Ascending aorta (tissue), 2 donors: ENCODE measurements at regions not wholly inside any gene's neighbourhood (a gene's known extent, or its start where the extent isn't known, plus 50 kb on each side); places are given as distances from the start of the nearest gene placed in this dataset.

Source experiments
- DNase-seq, 2 donors: peaks; one replicate each; pipeline ENCODE4 v3.0.0-alpha.2; 2019; ENCODE audit warnings: low spot score in 2 of 2
- H3K27ac ChIP-seq, 2 donors: fragments of 200-600 bp; sonication (generic); one replicate each; pipeline ENCODE4 v1.5.1; 2016 to 2017; ENCODE audit warnings: mild to moderate bottlenecking in 1 of 2
- H3K27me3 ChIP-seq: fragments of 200-600 bp; sonication (generic); one replicate; pipeline ENCODE4 v1.5.1; 2017
- H3K36me3 ChIP-seq, 2 donors: fragments of 200-600 bp; sonication (generic); one replicate each; pipeline ENCODE4 v1.5.1; 2016
- H3K4me1 ChIP-seq, 2 donors: fragments of 200-600 bp; sonication (generic); one replicate each; pipeline ENCODE4 v1.5.1; 2016 to 2017; ENCODE audit warnings: mild to moderate bottlenecking in 1 of 2
- H3K4me3 ChIP-seq, 2 donors: fragments of 200-600 bp; sonication (generic); one replicate each; pipeline ENCODE4 v1.5.1; 2016 to 2017; ENCODE audit warnings: mild to moderate bottlenecking in 1 of 2
- H3K9me3 ChIP-seq, 2 donors: fragments of 200-600 bp; sonication (generic); one replicate each; pipeline ENCODE4 v1.5.1; 2016
- intact Hi-C: fragments of 100-400 bp; cut with DNase I; formaldehyde crosslinking; loops from one replicate; pipeline ENCODE4 v1.15.1; 2023
- TF ChIP-seq, protein P1 (sequence below), 3 experiments: fragments of 200-600 bp in 2 of 3; fragments of 450-650 bp in 1 of 3; sonication (generic) in 2 of 3; IDR thresholded peaks; one replicate each; pipeline ENCODE4 v1.5.1; 2016 to 2019; ENCODE audit warnings: antibody characterized with exemption in 3 of 3, mild to moderate bottlenecking in 1 of 3, moderate library complexity in 1 of 3

DNA sequence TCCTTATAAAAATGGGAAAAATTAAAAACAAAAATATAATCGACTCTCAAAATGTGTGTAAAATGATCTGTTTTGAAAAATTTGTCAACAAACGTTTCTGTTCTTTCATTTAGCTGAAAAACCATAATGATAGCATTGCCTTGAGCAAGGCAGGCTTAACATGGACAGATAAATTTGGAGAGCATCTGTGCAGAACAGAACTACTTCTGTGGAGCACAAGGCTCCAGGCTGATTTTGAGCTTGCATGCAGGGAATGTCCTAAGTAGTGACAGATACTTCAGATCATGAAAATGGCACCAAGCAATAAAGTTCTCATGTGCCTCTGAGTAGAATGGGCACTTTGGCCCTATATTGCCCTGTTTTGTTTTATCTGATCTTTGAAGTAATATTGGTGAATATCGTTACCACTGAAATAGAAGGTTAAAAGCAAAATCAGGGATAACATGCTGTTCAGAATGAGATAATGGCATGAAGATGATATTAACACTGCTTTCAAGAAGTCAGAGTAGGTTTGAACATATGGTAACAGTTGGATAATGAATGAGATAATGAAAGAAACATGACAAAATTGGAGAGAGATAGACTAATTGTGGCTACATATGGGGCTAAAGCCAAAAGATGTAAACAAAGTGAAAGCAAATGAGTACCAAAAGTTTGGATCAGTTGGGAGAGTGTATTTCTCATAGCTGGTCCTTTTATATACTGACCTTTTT, 730.5 kb upstream of the CCDC179 start:
- TF ChIP-seq, protein P1, sequence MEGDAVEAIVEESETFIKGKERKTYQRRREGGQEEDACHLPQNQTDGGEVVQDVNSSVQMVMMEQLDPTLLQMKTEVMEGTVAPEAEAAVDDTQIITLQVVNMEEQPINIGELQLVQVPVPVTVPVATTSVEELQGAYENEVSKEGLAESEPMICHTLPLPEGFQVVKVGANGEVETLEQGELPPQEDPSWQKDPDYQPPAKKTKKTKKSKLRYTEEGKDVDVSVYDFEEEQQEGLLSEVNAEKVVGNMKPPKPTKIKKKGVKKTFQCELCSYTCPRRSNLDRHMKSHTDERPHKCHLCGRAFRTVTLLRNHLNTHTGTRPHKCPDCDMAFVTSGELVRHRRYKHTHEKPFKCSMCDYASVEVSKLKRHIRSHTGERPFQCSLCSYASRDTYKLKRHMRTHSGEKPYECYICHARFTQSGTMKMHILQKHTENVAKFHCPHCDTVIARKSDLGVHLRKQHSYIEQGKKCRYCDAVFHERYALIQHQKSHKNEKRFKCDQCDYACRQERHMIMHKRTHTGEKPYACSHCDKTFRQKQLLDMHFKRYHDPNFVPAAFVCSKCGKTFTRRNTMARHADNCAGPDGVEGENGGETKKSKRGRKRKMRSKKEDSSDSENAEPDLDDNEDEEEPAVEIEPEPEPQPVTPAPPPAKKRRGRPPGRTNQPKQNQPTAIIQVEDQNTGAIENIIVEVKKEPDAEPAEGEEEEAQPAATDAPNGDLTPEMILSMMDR (IDR thresholded peaks at IDR 0.05): no peak
- no peaks in the 10 kb centered on the region for H3K9me3 ChIP-seq
- no peak overlapping the region for H3K4me3 ChIP-seq
- no peaks in the 10 kb centered on the region for H3K4me1 ChIP-seq
- H3K27me3 ChIP-seq: no peaks in the 10 kb centered on the region
- no peak for DNase-seq
- H3K36me3 ChIP-seq: no peaks in the 10 kb centered on the region
- intact Hi-C loops: no loop called here
- H3K27ac ChIP-seq: no peak overlapping the region

DNA sequence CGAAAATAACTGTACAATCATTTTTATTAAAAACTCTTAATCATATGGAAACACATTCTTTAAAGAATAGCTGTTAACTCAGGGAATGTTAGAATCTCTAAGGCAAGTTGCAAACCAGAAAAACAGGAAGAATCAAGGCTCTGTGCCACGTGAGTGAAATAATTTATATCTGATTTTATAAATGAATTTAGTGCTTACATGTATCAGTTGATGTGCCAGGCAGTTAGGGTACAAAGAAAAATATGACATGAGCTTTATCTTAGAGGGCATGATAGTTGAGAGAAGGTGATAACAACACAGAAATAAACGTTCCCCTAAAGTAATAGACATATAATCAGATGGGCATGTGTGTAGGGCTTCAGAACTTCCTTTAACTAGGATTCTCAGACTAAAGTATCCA, 734.5 kb upstream of the CCDC179 start:
- H3K9me3 ChIP-seq: no peaks in the 10 kb centered on the region
- no peaks in the 10 kb centered on the region for H3K4me1 ChIP-seq
- TF ChIP-seq, protein P1 (IDR thresholded peaks at IDR 0.05): no peak
- H3K27ac ChIP-seq: no peak overlapping the region
- intact Hi-C loops: no loop called here
- no peaks in the 10 kb centered on the region for H3K36me3 ChIP-seq
- no peaks in the 10 kb centered on the region for H3K27me3 ChIP-seq
- DNase-seq: no peak
- H3K4me3 ChIP-seq: no peak overlapping the region

DNA sequence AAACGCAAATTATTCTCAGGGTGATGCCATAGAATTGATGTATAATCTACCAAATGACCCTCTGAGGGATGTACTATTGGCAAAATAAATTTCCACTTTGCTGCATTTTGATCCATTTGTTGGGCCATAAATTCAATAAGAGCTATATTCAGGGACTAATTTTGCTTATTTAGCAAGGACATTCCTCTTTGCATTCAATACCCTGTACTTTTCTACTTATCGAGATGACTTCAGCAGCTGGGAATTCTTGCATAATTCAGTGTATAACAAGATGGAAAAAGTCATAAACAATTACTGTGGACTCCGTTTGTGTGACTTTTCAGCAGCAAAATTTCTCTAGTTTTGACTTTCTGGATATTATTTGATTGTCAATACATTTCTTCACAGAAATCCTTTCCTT, 744.7 kb upstream of the CCDC179 start:
- Histone ChIP-seq H3K27ac (no peak overlapping the region), H3K9me3 (no peaks in the 10 kb centered on the region), H3K36me3 (no peaks in the 10 kb centered on the region), H3K4me3 (no peak overlapping the region), H3K4me1 (no peaks in the 10 kb centered on the region), H3K27me3 (no peaks in the 10 kb centered on the region)
- intact Hi-C loops: no loop called here
- TF ChIP-seq, protein P1 (IDR thresholded peaks at IDR 0.05): no peak
- DNase-seq: no peak

DNA sequence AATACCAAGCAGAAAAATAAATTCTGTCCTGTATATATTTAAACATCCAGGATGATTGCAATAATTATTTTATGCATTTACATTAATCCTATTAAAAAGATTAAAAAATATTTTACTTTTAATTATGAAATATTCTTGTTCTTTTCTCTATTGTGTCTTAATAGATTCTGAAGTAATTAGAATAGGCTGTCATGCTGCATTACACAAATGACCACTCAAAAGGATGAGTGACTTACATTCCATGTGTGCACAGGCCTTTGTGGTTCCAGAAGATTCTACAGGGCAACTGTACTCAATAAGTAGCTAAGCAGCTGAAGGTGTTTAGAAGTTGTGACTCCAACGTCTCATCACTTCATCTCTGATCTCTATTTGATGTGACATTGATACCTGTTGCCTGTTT, 745.9 kb upstream of the CCDC179 start:
- TF ChIP-seq, protein P1 (IDR thresholded peaks at IDR 0.05): no peak
- Histone ChIP-seq H3K27me3 (no peaks in the 10 kb centered on the region), H3K4me3 (no peak overlapping the region), H3K4me1 (no peaks in the 10 kb centered on the region), H3K36me3 (no peaks in the 10 kb centered on the region), H3K9me3 (no peaks in the 10 kb centered on the region), H3K27ac (no peak overlapping the region)
- intact Hi-C loops: no loop called here
- DNase-seq: no peak

DNA sequence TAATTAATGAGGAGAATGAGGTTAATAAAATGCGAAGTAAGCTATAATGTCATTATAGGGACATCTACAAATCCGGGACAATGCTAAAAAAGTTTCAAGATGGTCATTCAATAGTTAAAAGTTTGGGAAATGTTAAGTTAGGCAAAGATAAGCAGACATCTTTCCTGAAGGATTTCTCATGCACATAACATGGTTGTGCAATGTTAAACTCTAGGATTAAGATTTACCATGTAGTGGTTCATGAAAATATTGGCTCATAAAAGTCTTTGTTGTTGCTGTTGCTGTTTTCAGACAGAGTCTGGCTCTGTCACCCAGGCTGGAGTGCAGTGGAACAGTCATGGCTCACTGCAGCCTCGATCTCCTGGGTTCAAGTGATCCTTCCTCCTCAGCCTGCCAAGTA, 751.5 kb upstream of the CCDC179 start:
- H3K4me1 ChIP-seq: no peaks in the 10 kb centered on the region
- TF ChIP-seq, protein P1 (IDR thresholded peaks at IDR 0.05): no peak
- intact Hi-C loops: no loop called here

DNA sequence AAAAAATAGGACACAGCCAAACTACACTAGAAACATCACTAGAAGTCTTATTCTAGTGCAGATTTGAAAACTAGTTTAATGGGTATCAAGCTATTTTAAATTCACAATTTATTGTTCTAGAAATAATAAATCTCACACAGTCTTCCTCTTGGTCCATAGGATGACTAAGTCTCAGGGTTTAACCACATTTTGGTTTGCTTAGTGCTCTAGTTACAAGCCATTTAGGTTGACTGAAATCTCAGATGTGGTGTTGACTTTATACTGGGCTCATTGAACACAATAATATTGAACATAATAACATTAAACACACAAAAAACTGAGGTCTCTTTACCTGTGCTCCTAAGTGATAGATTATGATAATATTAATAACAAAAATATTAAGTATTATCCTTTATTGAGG, 760.3 kb upstream of the CCDC179 start:
- TF ChIP-seq, protein P1 (IDR thresholded peaks at IDR 0.05): no peak
- Histone ChIP-seq H3K4me3 (no peak overlapping the region), H3K27me3 (no peaks in the 10 kb centered on the region), H3K4me1 (no peaks in the 10 kb centered on the region), H3K36me3 (no peaks in the 10 kb centered on the region), H3K27ac (no peak overlapping the region), H3K9me3 (no peaks in the 10 kb centered on the region)
- DNase-seq: no peak
- intact Hi-C loops: no loop called here

More for the DNA sequence above, 751.5 kb upstream of the CCDC179 start:
- Histone ChIP-seq H3K27me3 (no peaks in the 10 kb centered on the region), H3K9me3 (no peaks in the 10 kb centered on the region), H3K36me3 (no peaks in the 10 kb centered on the region), H3K27ac (no peak overlapping the region), H3K4me3 (no peak overlapping the region)
- DNase-seq: no peak
